ENCODE measurements at regions not wholly inside any gene's neighbourhood (a gene's known extent, or its start where the extent isn't known, plus 50 kb on each side); places are given as distances from the start of the nearest gene placed in this dataset.

GRCh38 chr4:175424111-175424510 is 388.0 kb downstream of the GPM6A start:
- TF ChIP-seq CTCF (tag by site-specific recombination; IDR thresholded peaks at IDR 0.05) = no peak
- TF ChIP-seq ZFP69B (tag by site-specific recombination; IDR thresholded peaks at IDR 0.05) = no peak
- no peak for TF ChIP-seq ZNF350 (tag by site-specific recombination; IDR thresholded peaks at IDR 0.05)
- TF ChIP-seq RBAK (tag by site-specific recombination; IDR thresholded peaks at IDR 0.05) = no peak
- TF ChIP-seq REST (tag by site-specific recombination; IDR thresholded peaks at IDR 0.05) = no peak
- no peak for TF ChIP-seq ZNF521 (tag by site-specific recombination; IDR thresholded peaks at IDR 0.05)
- no peak for TF ChIP-seq ZNF549 (tag by site-specific recombination; IDR thresholded peaks at IDR 0.05)

Data from HEK293 (cell line).